NB4 (cell line): ENCODE measurements at regions not wholly inside any gene's neighbourhood (a gene's known extent, or its start where the extent isn't known, plus 50 kb on each side); places are given as distances from the start of the nearest gene placed in this dataset.

Experiments
- DNase-seq: peaks from one replicate; pipeline ENCODE4 v3.0.0; 2010; ENCODE audit warnings: low read depth
- H3K4me3 ChIP-seq: one replicate; pipeline ENCODE4 v1.5.1; 2011; ENCODE audit warnings: mild to moderate bottlenecking, low read depth, low read length, moderate library complexity
- CTCF ChIP-seq: IDR thresholded peaks from one replicate; pipeline ENCODE4 v1.5.1; 2012; ENCODE audit warnings: low read depth, low read length
- MAX ChIP-seq: IDR thresholded peaks from 2 replicates; pipeline ENCODE4 v1.6.1; 2011; ENCODE audit warnings: low read depth, low read length
- MYC ChIP-seq: IDR thresholded peaks from 2 replicates; pipeline ENCODE4 v1.6.1; 2011; ENCODE audit warnings: low read depth, low read length
- POLR2A ChIP-seq: IDR thresholded peaks from 2 replicates; pipeline ENCODE4 v1.6.1; 2011; ENCODE audit warnings: mild to moderate bottlenecking; ENCODE audit not compliant: insufficient read length; ENCODE audit errors: extremely low read depth

GRCh38 chr20:51144476-51144875, 121.6 kb upstream of the KCNG1 start:
- no peak for DNase-seq
- no peak overlapping the region for H3K4me3 ChIP-seq
- no peak for TF ChIP-seq MYC
- no peak for TF ChIP-seq MAX
- no peak for TF ChIP-seq POLR2A
- no peak for TF ChIP-seq CTCF

GRCh38 chr20:51143652-51144051, 120.7 kb upstream of the KCNG1 start:
- no peak overlapping the region for H3K4me3 ChIP-seq
- no peak for DNase-seq
- TF ChIP-seq MAX (no peak), CTCF (no peak), MYC (no peak), POLR2A (no peak)

- TF ChIP-seq POLR2A (no peak), MYC (no peak)
- no peak for DNase-seq
- H3K4me3 ChIP-seq: no peak overlapping the region
Observed at GRCh38 chr20:51142448-51142847, 119.5 kb upstream of the KCNG1 start.

GRCh38 chr20:51140671-51141070, 117.8 kb upstream of the KCNG1 start:
- H3K4me3 ChIP-seq: no peak overlapping the region
- no peak for DNase-seq
- TF ChIP-seq MYC (no peak), MAX (no peak), POLR2A (no peak), CTCF (no peak)

GRCh38 chr20:51139891-51140290, 117.0 kb upstream of the KCNG1 start:
- no peak overlapping the region for H3K4me3 ChIP-seq
- DNase-seq: no peak
- TF ChIP-seq POLR2A (no peak), MYC (no peak), CTCF (no peak), MAX (no peak)

- no peak for DNase-seq
- no peak overlapping the region for H3K4me3 ChIP-seq
- TF ChIP-seq CTCF: no peak
- no peak for TF ChIP-seq POLR2A
- TF ChIP-seq MYC: no peak
- TF ChIP-seq MAX: no peak
Observed at GRCh38 chr20:51138576-51138975, 115.7 kb upstream of the KCNG1 start.
